Uterus (tissue), 3 donors: ENCODE measurements at regions not wholly inside any gene's neighbourhood (a gene's known extent, or its start where the extent isn't known, plus 50 kb on each side); places are given as distances from the start of the nearest gene placed in this dataset.

ENCODE experiments used
- DNase-seq, 2 donors: peaks; one replicate each; pipeline ENCODE4 v3.0.0-alpha.2; 2019 to 2020
- H3K27ac ChIP-seq, 2 donors: fragments of 200-600 bp; sonication (generic); 1 replicate in 1 of 2; 2 replicates in 1 of 2; pipeline ENCODE4 v1.5.1; 2016 to 2018
- H3K27me3 ChIP-seq, 2 donors: fragments of 200-600 bp; sonication (generic); one replicate each; pipeline ENCODE4 v1.5.1; 2018 to 2019; ENCODE audit warnings: control low read depth in 1 of 2
- H3K36me3 ChIP-seq, 2 donors: fragments of 200-600 bp; sonication (generic); one replicate each; pipeline ENCODE4 v1.5.1; 2019; ENCODE audit warnings: control low read depth in 1 of 2
- H3K4me1 ChIP-seq, 2 donors: fragments of 200-600 bp; sonication (generic); one replicate each; pipeline ENCODE4 v1.5.1; 2018 to 2019; ENCODE audit warnings: control low read depth in 1 of 2
- H3K4me3 ChIP-seq, 2 donors: fragments of 200-600 bp; sonication (generic); 1 replicate in 1 of 2; 2 replicates in 1 of 2; pipeline ENCODE4 v1.5.1; 2018 to 2019; ENCODE audit warnings: mild to moderate bottlenecking in 1 of 2
- H3K9me3 ChIP-seq, 2 donors: fragments of 200-600 bp; sonication (generic); one replicate each; pipeline ENCODE4 v1.5.1; 2019; ENCODE audit warnings: control low read depth in 1 of 2
- CTCF ChIP-seq, 4 experiments: fragments of 200-600 bp in 2 of 4; fragments of 450-650 bp in 2 of 4; sonication (generic) in 2 of 4; IDR thresholded peaks; one replicate each; pipeline ENCODE4 v1.5.1; 2016 to 2019; ENCODE audit warnings: antibody characterized with exemption in 4 of 4, mild to moderate bottlenecking in 2 of 4, moderate library complexity in 1 of 4
- POLR2A ChIP-seq, 2 donors: fragments of 450-650 bp; IDR thresholded peaks; one replicate each; pipeline ENCODE4 v1.6.1; 2016; ENCODE audit warnings: antibody characterized with exemption in 2 of 2, mild to moderate bottlenecking in 1 of 2, moderate library complexity in 1 of 2
- intact Hi-C: fragments of 100-400 bp; cut with DNase I; formaldehyde crosslinking; loops from one replicate; pipeline ENCODE4 v1.15.1; 2023; ENCODE audit warnings: low total_unique reads
- donor health status: DM: yes; HTN: yes; CAD: no.

- no peaks in the 10 kb centered on the region for H3K36me3 ChIP-seq
- H3K27ac ChIP-seq, result no peak overlapping the region
- no peaks in the 10 kb centered on the region for H3K4me1 ChIP-seq
- no peak overlapping the region for H3K4me3 ChIP-seq
- intact Hi-C loops, result no loop called here
- peaks cover 0 to 7% of the 10 kb centered on the region in 2 donors for H3K9me3 ChIP-seq
- DNase-seq, result no peak
- no peaks in the 10 kb centered on the region for H3K27me3 ChIP-seq
- TF ChIP-seq CTCF (IDR thresholded peaks at IDR 0.05) (no peak), POLR2A (IDR thresholded peaks at IDR 0.05) (no peak)
Observed at GRCh38 chr13:34017231-34017630, 199.3 kb downstream of the RFC3 start.

GRCh38 chr13:34019870-34020269, 201.9 kb downstream of the RFC3 start:
- Histone ChIP-seq H3K27ac (no peak overlapping the region), H3K27me3 (no peaks in the 10 kb centered on the region), H3K9me3 (peaks cover 0 to 7% of the 10 kb centered on the region in 2 donors), H3K36me3 (no peaks in the 10 kb centered on the region), H3K4me1 (no peaks in the 10 kb centered on the region), H3K4me3 (no peak overlapping the region)
- intact Hi-C loops, result no loop called here
- DNase-seq, result no peak
- TF ChIP-seq POLR2A (IDR thresholded peaks at IDR 0.05), result no peak
- no peak for TF ChIP-seq CTCF (IDR thresholded peaks at IDR 0.05)

GRCh38 chr13:34020388-34020787, 202.4 kb downstream of the RFC3 start:
- Histone ChIP-seq H3K4me3 (no peak overlapping the region), H3K9me3 (peaks cover 0 to 7% of the 10 kb centered on the region in 2 donors), H3K36me3 (no peaks in the 10 kb centered on the region), H3K27ac (no peak overlapping the region), H3K27me3 (no peaks in the 10 kb centered on the region), H3K4me1 (no peaks in the 10 kb centered on the region)
- DNase-seq, result no peak
- intact Hi-C loops, result no loop called here
- TF ChIP-seq CTCF (IDR thresholded peaks at IDR 0.05) (no peak), POLR2A (IDR thresholded peaks at IDR 0.05) (no peak)

GRCh38 chr13:34021619-34022018, 203.7 kb downstream of the RFC3 start:
- H3K4me3 ChIP-seq, result no peak overlapping the region
- intact Hi-C loops, result no loop called here
- no peak for DNase-seq
- H3K36me3 ChIP-seq, result no peaks in the 10 kb centered on the region
- peaks cover 0 to 7% of the 10 kb centered on the region in 2 donors for H3K9me3 ChIP-seq
- no peak overlapping the region for H3K27ac ChIP-seq
- no peaks in the 10 kb centered on the region for H3K27me3 ChIP-seq
- H3K4me1 ChIP-seq, result no peaks in the 10 kb centered on the region
- TF ChIP-seq CTCF (IDR thresholded peaks at IDR 0.05), result no peak
- TF ChIP-seq POLR2A (IDR thresholded peaks at IDR 0.05), result no peak

GRCh38 chr13:34025746-34026145, 207.8 kb downstream of the RFC3 start:
- Histone ChIP-seq H3K27me3 (no peaks in the 10 kb centered on the region), H3K36me3 (no peaks in the 10 kb centered on the region), H3K27ac (no peak overlapping the region), H3K9me3 (peaks cover 0 to 4% of the 10 kb centered on the region in 2 donors), H3K4me1 (no peaks in the 10 kb centered on the region), H3K4me3 (no peak overlapping the region)
- TF ChIP-seq POLR2A (IDR thresholded peaks at IDR 0.05) (no peak), CTCF (IDR thresholded peaks at IDR 0.05) (no peak)
- intact Hi-C loops, result no loop called here
- no peak for DNase-seq
